GM19455 (cell line): ENCODE measurements at regions not wholly inside any gene's neighbourhood (a gene's known extent, or its start where the extent isn't known, plus 50 kb on each side); places are given as distances from the start of the nearest gene placed in this dataset.

ENCODE experiments used
- ATAC-seq: cut with Tn5 transposase; IDR thresholded peaks from one replicate; pipeline ENCODE4 v1.9.1; 2021; ENCODE audit not compliant: unreplicated experiment

GRCh38 chr1:34474566-34474965 is 280.3 kb upstream of the GJB5 start:
- ATAC-seq = no peak

GRCh38 chr1:34476371-34476770 is 278.5 kb upstream of the GJB5 start:
- no peak for ATAC-seq

DNA sequence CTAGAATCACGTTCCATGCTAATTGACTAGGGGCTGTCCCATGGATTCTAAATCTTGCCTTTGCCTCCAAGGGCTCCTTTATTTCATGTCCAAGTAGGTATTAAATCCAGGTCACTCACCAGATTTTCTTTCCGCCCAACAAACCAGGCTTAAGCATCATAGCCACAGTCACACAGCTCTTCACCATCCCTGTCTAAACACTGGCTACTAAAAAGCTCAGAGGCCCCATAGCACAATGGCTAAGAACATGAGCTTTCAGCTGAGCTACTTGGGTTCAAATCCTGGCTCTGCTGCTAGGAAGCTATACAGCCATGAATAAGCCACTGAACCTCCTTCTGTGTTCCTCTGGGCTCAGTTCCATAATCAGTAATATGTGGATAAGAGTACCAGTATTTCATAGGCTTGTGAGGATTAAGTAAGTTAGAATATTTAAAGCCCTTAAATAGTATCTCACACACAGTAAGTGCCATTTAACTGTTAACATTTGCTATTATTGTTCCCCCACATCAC is 277.2 kb upstream of the GJB5 start:
- no peak for ATAC-seq

DNA sequence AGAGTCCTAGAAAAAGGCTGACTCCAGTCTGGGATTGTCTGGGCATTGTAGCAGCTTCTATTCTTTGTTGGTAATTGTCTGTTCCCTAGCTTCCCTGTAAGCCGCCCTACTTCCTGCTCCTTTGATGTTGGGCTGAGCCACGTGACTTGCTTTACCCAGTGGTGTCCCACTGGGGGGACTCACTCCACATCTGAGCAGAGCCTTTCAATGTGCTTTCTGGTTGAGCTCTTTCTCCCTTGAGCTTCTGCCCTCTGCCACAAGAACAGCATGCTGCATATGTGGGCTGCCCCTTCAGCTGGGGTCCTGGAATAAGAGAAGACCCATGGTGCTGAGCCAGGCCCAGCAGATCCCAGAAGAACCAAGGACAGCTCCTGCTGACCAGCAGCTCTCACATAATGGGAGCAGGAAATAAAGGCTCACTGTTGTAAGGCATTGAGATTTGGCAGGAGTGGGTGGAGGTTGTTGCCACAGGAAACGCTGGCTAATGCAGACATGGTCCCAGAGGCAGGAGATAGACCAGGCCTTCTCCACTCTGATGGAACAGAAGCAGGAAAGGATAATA is 276.3 kb upstream of the GJB5 start:
- no peak for ATAC-seq

DNA sequence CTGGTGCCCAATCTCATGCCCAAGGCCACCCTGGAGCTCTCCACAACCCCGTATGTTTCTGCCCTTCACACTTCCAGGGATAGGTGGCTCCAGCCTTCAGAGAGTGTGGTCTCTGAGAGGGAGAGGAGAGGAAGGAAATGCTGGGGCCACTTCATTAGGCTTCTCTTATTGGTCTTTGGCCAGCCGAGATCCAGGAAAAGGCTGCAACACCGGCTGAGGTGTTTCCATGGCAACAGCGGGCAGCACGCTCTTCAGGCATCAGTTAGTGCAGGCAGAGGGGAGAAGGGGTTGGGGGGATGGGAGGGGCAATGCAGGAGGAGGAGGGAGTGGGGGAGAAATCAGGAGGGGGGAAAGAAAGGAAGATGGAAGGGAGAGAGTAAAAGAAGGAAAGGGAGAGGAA is 275.1 kb upstream of the GJB5 start:
- no peak for ATAC-seq

DNA sequence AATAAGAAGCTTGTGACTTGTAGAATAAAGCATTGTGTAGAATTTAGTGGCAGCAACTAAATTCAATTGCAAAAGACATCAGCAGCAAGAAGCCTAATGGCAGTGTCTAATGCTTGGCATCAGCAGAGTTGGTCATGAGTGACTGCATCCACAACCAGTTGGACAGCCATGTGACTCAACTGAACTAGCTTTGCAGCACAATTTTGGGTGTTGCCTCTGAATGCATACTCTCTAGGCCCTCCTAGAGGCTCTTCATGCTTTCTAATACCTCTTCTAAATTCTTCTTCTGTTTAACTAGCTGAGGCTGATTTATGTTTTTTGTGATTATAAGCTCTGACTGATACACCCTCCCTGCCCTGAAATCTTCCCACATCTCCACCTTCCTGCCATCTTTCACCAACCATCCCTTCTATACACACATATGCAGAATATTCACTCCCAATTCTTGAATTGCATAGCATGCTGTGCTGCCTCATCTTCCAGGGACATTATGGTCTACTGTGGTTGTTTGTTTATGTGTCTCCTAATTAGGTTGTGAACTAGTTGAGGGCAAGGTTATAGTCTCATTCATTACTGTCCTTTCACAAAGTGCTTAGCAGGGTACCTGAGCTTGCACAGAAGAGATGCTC is 266.7 kb upstream of the GJB5 start:
- no peak for ATAC-seq

DNA sequence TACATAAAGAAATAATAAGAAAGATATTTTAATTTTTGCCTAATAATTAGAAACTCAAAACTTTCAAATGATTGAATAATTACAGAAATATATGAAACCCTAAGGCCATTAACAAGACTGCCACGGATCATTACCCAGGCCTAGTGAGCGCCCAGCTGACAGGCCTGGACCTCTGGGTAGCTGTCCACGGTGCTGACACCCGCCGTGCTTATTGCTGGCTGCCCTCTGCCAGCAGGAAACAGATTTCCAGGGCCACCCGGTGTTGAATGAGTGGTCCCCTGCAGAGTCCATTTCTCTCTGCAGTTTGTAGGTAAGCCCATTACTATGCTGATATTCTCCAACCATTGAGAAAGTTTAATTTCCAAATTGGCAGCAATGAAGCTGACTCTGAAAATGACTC is 254.4 kb upstream of the GJB5 start:
- ATAC-seq = no peak

DNA sequence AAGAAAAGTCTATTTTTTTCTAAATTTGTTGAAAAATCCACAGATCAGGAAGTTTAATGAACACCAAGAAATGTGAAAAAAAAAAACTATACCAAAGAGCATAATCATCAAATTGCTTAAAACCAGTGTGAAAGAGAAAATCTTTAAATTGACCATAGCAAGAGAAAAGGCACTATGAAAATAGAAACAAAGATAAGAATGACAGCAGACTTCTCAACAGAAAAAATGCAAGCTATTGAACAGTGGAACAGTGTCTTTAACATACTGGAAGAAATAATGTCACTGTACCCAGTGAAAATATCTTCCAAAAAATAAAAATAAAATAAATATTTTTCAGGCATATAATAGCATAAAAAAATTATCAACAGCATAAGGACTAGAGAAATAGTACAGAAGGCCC is 243.0 kb upstream of the GJB5 start:
- ATAC-seq = no peak

DNA sequence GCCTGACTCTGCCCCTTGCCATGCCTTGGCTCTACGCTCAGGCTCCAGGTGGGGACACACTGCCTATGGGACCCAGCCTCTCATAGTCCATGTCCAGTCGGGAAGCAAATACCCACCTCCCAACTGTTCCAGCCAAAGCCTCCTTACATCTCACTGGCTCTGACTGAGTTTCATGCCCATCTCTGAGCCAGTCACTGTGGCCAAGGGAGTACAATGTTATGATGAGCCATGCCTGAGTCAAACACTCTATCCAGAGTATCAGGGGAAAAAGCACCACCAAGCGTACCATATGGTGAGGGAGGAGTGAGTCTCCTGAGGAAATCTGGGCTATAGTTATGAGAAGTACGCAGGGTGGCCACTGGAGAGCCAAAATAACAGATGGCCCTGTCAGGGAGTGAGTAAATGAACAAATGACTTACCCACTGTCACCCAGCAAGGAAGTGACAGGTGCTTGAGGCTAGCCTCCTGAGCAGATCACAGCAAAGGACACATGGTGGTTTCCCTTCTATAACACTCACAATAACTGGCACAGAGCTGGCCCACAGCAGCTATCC is 236.6 kb upstream of the GJB5 start:
- no peak for ATAC-seq

- no peak for ATAC-seq
Measured at GRCh38 chr1:34520111-34520510, 234.7 kb upstream of the GJB5 start.

- no peak for ATAC-seq
Measured at GRCh38 chr1:34524783-34525182, 230.1 kb upstream of the GJB5 start.

GRCh38 chr1:34529935-34530859 is 224.7 kb upstream of the GJB5 start:
- ATAC-seq = peak; percentile 77

GRCh38 chr1:34532113-34532512 is 222.7 kb upstream of the GJB5 start:
- no peak for ATAC-seq

GRCh38 chr1:34538481-34538880 is 216.4 kb upstream of the GJB5 start:
- ATAC-seq = no peak

DNA sequence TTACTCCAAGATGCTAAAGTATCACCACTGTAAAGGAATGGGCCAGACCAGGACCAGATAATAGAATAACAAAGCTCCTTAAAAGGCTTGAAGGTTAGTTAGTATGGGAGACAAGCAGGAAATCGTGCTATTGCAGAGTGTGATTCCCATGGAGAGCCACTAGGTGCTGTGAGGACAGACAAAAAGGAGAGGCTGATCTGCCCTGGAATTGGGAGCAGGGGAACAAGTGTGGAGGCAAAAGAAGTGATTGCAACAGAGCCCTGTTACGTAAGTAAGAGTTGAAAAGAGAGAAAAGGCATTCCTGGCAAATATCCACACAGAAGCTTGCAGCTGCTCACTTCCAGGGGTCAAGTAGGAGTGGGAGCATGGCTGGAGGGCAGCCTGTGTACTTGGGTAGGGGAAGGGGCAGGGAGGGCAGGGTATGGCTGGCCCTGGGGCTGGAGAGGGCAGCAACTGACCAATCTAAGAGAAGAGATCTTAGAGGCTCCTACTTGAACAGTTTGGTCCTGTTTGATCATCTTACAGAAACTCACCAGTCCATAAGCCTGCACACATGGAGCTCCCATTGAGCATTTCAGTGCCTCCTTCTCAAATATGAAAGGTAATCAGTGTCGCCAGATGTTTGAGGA is 207.7 kb upstream of the GJB5 start:
- ATAC-seq = no peak

- no peak for ATAC-seq
Measured at GRCh38 chr1:34549199-34549598, 205.6 kb upstream of the GJB5 start.

- ATAC-seq = no peak
Measured at GRCh38 chr1:34578306-34578705, 176.5 kb upstream of the GJB5 start.

GRCh38 chr1:34582356-34582755 is 172.5 kb upstream of the GJB5 start:
- no peak for ATAC-seq

DNA sequence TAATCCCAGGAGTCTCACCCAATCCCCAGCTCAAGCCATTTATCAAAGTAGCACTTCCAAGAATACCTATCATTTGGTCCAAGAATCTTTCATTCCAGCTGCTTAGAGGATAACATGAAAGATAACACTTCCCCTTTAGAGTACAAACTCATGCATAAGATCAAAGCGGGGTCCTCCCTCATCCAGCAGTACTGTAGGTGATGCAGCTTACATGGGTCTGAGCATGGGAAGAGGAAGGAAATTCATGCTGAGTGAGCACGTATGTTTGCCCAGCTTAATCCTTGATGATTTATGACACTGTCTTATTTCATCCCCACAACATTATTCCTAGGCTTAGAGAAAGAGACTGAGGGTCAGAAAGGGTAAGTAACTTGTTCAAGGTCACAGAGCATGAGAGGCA is 167.1 kb upstream of the GJB5 start:
- no peak for ATAC-seq

DNA sequence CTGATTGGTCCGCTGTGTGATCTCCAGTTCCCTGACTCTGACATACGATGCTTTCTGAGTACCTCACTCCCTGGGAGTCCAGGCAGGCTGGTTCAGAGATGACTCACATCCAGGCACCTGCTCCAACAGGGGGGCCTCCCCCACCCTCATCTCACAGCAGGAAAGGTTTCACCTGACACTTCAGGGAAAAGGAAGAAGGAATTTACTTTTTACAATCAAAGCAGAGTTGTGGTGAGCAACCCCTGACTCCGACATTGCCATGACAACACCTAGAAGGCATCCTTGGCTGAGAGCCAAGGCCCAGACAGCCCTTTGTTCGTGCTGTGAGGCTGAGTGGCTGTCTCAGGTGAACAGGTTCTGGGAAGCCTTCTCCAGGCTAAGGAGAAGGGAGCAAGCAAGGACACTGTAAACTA is 164.6 kb upstream of the GJB5 start:
- no peak for ATAC-seq
